Upper lobe of left lung (tissue), 4 donors: ENCODE measurements at regions not wholly inside any gene's neighbourhood (a gene's known extent, or its start where the extent isn't known, plus 50 kb on each side); places are given as distances from the start of the nearest gene placed in this dataset.

Source experiments
- EP300 ChIP-seq, 4 donors: sonication (generic); formaldehyde crosslinking; IDR thresholded peaks; one replicate each; pipeline ENCODE4 v1.5.1; 2017; ENCODE audit warnings: antibody characterized with exemption in 4 of 4, control low read depth in 2 of 4
- POLR2A ChIP-seq, 4 donors: fragments of 450-650 bp; IDR thresholded peaks; one replicate each; pipeline ENCODE4 v1.5.1; 2016 to 2017; ENCODE audit warnings: antibody characterized with exemption in 4 of 4, mild to moderate bottlenecking in 2 of 4
- POLR2AphosphoS5 ChIP-seq, 2 donors: sonication (generic); formaldehyde crosslinking; IDR thresholded peaks; one replicate each; pipeline ENCODE4 v1.5.1; 2017; ENCODE audit warnings: antibody characterized with exemption in 2 of 2
- TF ChIP-seq, protein P1 (sequence below), 6 experiments: fragments of 450-650 bp in 4 of 6; fragments of 200-600 bp in 2 of 6; sonication (generic) in 2 of 6; IDR thresholded peaks; one replicate each; pipeline ENCODE4 v1.5.1; 2016 to 2019; ENCODE audit warnings: antibody characterized with exemption in 6 of 6

DNA sequence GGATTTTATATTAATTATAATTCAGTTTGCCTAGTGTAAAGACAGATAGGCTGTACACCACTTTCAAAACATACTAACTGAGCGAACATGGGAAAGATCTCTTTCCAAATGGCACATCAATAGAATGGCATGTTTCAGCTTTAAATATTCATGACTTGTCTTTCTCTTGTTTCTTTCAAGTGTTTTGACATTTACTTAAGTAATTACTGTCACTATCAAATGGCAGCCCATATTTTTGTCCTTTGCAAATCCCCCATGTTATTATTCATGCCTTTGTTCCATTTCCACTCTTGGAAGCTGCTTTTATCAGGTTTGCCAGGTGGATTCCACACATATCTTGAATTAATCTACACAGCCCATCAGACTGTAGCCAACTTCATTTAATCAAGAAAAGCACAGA, 89.2 kb upstream of the GLRA2 start:
- TF ChIP-seq EP300 (IDR thresholded peaks at IDR 0.05) = no peak
- TF ChIP-seq, protein P1, sequence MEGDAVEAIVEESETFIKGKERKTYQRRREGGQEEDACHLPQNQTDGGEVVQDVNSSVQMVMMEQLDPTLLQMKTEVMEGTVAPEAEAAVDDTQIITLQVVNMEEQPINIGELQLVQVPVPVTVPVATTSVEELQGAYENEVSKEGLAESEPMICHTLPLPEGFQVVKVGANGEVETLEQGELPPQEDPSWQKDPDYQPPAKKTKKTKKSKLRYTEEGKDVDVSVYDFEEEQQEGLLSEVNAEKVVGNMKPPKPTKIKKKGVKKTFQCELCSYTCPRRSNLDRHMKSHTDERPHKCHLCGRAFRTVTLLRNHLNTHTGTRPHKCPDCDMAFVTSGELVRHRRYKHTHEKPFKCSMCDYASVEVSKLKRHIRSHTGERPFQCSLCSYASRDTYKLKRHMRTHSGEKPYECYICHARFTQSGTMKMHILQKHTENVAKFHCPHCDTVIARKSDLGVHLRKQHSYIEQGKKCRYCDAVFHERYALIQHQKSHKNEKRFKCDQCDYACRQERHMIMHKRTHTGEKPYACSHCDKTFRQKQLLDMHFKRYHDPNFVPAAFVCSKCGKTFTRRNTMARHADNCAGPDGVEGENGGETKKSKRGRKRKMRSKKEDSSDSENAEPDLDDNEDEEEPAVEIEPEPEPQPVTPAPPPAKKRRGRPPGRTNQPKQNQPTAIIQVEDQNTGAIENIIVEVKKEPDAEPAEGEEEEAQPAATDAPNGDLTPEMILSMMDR (IDR thresholded peaks at IDR 0.05) = no peak
- TF ChIP-seq POLR2AphosphoS5 (IDR thresholded peaks at IDR 0.05) = no peak
- no peak for TF ChIP-seq POLR2A (IDR thresholded peaks at IDR 0.05)
